ENCODE measurements at regions not wholly inside any gene's neighbourhood (a gene's known extent, or its start where the extent isn't known, plus 50 kb on each side); places are given as distances from the start of the nearest gene placed in this dataset.

DNA sequence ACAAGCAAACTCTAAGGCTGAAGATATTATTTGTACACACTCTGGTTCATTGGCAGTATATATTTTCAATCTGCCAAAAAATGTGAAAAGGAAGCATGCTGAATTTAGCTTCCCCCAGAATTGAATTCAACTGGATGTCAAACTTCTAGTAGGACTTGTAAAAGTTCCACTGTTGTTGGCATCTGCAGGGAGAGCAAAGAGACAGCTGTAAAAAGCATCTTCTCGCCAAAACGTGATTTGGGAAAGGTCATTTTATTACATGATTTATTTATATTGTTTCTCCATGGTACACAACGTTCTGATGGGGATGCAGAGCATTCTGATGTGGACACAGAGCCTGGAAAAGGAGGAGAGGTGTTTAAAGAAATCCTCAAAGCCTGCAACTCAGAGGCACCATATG is 196.7 kb upstream of the ADAMTS9 start:
- peaks cover 0 to 3% of the 10 kb centered on the region in 2 experiments; a peak in 2 of 4 replicates for H3K4me1 ChIP-seq (ENCODE audit: control insufficient read depth in 1 of 2, insufficient read depth in 2 of 2, low read depth in 1 of 2, low read length in 1 of 2)
- ChIA-PET CTCF (interaction anchor here (0.6 kb wide), 1 partner anchor 346 kb away, joined by 3 read pairs; no protein-coding TSS in a partner anchor), POLR2A (no interaction called here)
- no peaks in the 10 kb centered on the region for H3F3A ChIP-seq (replicated peaks; ENCODE audit: insufficient read depth)
- no peak overlapping the region for H3K4me2 ChIP-seq
- no peak for DNase-seq
- no peaks in the 10 kb centered on the region for H4K20me1 ChIP-seq (ENCODE audit: insufficient read depth)
- no peaks in the 10 kb centered on the region for H3K27me3 ChIP-seq (ENCODE audit: insufficient read depth)
- H3K4me3 ChIP-seq (ENCODE audit: low read depth in 2 of 2, low read length in 1 of 2), result no peak overlapping the region
- 49% methylated on average over 3 of the region's 3 CpGs for WGBS (ENCODE audit: low lambda C conversion rate)
- H3K9ac ChIP-seq, result no peak overlapping the region
- no peaks in the 10 kb centered on the region for H3K36me3 ChIP-seq (replicated peaks in 1 of 2; ENCODE audit: control insufficient read depth in 1 of 2, insufficient read depth in 2 of 2, low read length in 1 of 2)
- no peak overlapping the region for H2AFZ ChIP-seq (ENCODE audit: low read depth)
- TF ChIP-seq FOXJ3 (CRISPR knock-in tag; IDR thresholded peaks at IDR 0.05) (no peak), FOSL2 (IDR thresholded peaks at IDR 0.05; ENCODE audit: borderline replicate concordance, low read depth) (no peak), GATA2 (CRISPR knock-in tag; IDR thresholded peaks at IDR 0.05) (no peak), ELF1 (IDR thresholded peaks at IDR 0.05) (no peak), SMC3 (IDR thresholded peaks at IDR 0.05; ENCODE audit: low read depth, low read length) (no peak), RAD21 (IDR thresholded peaks at IDR 0.05; ENCODE audit: low read length) (no peak), GABPA (IDR thresholded peaks at IDR 0.05; ENCODE audit: low read depth) (no peak), NRF1 (IDR thresholded peaks at IDR 0.05; ENCODE audit: low read depth, low read length) (no peak), EP300 (IDR thresholded peaks at IDR 0.05; ENCODE audit: borderline replicate concordance in 1 of 2, low read depth in 1 of 2, low read length in 1 of 2) (no peak)
- TF ChIP-seq, protein P1, sequence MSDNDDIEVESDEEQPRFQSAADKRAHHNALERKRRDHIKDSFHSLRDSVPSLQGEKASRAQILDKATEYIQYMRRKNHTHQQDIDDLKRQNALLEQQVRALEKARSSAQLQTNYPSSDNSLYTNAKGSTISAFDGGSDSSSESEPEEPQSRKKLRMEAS (IDR thresholded peaks at IDR 0.05; ENCODE audit: low read depth), result no peak
- TF ChIP-seq, protein P2, sequence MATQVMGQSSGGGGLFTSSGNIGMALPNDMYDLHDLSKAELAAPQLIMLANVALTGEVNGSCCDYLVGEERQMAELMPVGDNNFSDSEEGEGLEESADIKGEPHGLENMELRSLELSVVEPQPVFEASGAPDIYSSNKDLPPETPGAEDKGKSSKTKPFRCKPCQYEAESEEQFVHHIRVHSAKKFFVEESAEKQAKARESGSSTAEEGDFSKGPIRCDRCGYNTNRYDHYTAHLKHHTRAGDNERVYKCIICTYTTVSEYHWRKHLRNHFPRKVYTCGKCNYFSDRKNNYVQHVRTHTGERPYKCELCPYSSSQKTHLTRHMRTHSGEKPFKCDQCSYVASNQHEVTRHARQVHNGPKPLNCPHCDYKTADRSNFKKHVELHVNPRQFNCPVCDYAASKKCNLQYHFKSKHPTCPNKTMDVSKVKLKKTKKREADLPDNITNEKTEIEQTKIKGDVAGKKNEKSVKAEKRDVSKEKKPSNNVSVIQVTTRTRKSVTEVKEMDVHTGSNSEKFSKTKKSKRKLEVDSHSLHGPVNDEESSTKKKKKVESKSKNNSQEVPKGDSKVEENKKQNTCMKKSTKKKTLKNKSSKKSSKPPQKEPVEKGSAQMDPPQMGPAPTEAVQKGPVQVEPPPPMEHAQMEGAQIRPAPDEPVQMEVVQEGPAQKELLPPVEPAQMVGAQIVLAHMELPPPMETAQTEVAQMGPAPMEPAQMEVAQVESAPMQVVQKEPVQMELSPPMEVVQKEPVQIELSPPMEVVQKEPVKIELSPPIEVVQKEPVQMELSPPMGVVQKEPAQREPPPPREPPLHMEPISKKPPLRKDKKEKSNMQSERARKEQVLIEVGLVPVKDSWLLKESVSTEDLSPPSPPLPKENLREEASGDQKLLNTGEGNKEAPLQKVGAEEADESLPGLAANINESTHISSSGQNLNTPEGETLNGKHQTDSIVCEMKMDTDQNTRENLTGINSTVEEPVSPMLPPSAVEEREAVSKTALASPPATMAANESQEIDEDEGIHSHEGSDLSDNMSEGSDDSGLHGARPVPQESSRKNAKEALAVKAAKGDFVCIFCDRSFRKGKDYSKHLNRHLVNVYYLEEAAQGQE (IDR thresholded peaks at IDR 0.05; ENCODE audit: low read depth, low read length), result no peak
- TF ChIP-seq, protein P3, sequence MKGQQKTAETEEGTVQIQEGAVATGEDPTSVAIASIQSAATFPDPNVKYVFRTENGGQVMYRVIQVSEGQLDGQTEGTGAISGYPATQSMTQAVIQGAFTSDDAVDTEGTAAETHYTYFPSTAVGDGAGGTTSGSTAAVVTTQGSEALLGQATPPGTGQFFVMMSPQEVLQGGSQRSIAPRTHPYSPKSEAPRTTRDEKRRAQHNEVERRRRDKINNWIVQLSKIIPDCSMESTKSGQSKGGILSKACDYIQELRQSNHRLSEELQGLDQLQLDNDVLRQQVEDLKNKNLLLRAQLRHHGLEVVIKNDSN (IDR thresholded peaks at IDR 0.05; ENCODE audit: borderline replicate concordance, low read depth), result no peak
- TF ChIP-seq, protein P4, sequence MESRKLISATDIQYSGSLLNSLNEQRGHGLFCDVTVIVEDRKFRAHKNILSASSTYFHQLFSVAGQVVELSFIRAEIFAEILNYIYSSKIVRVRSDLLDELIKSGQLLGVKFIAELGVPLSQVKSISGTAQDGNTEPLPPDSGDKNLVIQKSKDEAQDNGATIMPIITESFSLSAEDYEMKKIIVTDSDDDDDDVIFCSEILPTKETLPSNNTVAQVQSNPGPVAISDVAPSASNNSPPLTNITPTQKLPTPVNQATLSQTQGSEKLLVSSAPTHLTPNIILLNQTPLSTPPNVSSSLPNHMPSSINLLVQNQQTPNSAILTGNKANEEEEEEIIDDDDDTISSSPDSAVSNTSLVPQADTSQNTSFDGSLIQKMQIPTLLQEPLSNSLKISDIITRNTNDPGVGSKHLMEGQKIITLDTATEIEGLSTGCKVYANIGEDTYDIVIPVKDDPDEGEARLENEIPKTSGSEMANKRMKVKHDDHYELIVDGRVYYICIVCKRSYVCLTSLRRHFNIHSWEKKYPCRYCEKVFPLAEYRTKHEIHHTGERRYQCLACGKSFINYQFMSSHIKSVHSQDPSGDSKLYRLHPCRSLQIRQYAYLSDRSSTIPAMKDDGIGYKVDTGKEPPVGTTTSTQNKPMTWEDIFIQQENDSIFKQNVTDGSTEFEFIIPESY (IDR thresholded peaks at IDR 0.05; ENCODE audit: borderline replicate concordance, low read depth), result no peak
- no peaks in the 10 kb centered on the region for H3K79me2 ChIP-seq (ENCODE audit: insufficient read depth)
- peak overlapping the region in 1 of 2 experiments; percentile 73; a peak in 2 of 4 replicates for H3K27ac ChIP-seq (ENCODE audit: low read depth in 2 of 2, low read length in 1 of 2)
- H3K9me3 ChIP-seq, result no peaks in the 10 kb centered on the region
- H3K9me2 ChIP-seq, result no peaks in the 10 kb centered on the region
